IMR-90 (cell line): ENCODE measurements at regions not wholly inside any gene's neighbourhood (a gene's known extent, or its start where the extent isn't known, plus 50 kb on each side); places are given as distances from the start of the nearest gene placed in this dataset.

Source experiments
- ATAC-seq: fragments of 200-7000 bp; cut with Tn5 transposase; 2 replicates; pipeline ENCODE4 v1.9.1; 2020; ENCODE audit warnings: low read depth, mild to moderate bottlenecking, moderate library complexity
- BruUV-seq: library from RNA; stranded (reverse); fragments of 400-500 nt; replicated peaks from 2 replicates; lab custom pipeline; 2021; lab: Mats Ljungman, UMichigan
- CTCF ChIA-PET: fragments of 300-600 bp; formaldehyde crosslinking; extraction: SDS; loops from one replicate; lab custom pipeline; 2021; ENCODE audit warnings: antibody characterized with exemption; lab: Yijun Ruan, JAX
- POLR2A ChIA-PET: fragments of 300-600 bp; sonication (Branson Sonifier 250); formaldehyde crosslinking; loops from one replicate; lab custom pipeline; 2022; ENCODE audit warnings: antibody characterized with exemption; ENCODE audit not compliant: unreplicated experiment; lab: Charles Lee
- DNase-seq: peaks from one replicate; pipeline ENCODE4 v3.0.0; 2013
- H2AFZ ChIP-seq: replicated peaks from 2 replicates; pipeline ENCODE3; 2013; ENCODE audit warnings: low read length, mild to moderate bottlenecking; ENCODE audit not compliant: poor library complexity
- H2AK5ac ChIP-seq: 2 replicates; pipeline ENCODE4 v1.6.1; 2013; ENCODE audit warnings: low read depth, low read length, inconsistent platforms
- H2AK9ac ChIP-seq: replicated peaks from 2 replicates; pipeline ENCODE3; 2013; ENCODE audit warnings: mild to moderate bottlenecking, low read depth, low read length, moderate library complexity; ENCODE audit not compliant: poor library complexity
- H2BK120ac ChIP-seq: 2 replicates; pipeline ENCODE4 v1.6.1; 2013; ENCODE audit warnings: low read depth, low read length, inconsistent platforms
- H2BK15ac ChIP-seq: 3 replicates; pipeline ENCODE4 v1.6.1; 2013; ENCODE audit warnings: low read depth, low read length, inconsistent platforms
- H2BK20ac ChIP-seq: 2 replicates; pipeline ENCODE4 v1.6.1; 2013; ENCODE audit warnings: low read depth, mild to moderate bottlenecking, inconsistent platforms, low read length, moderate library complexity
- H2BK5ac ChIP-seq: 2 replicates; pipeline ENCODE4 v1.6.1; 2013; ENCODE audit warnings: mild to moderate bottlenecking, low read depth, low read length, inconsistent platforms; ENCODE audit not compliant: poor library complexity, severe bottlenecking
- H3K14ac ChIP-seq: replicated peaks from 2 replicates; pipeline ENCODE4 v1.6.1; 2013; ENCODE audit warnings: low read depth, low read length, inconsistent platforms
- H3K18ac ChIP-seq: 2 replicates; pipeline ENCODE4 v1.6.1; 2013; ENCODE audit warnings: low read depth, low read length, control low read depth
- H3K23ac ChIP-seq: 2 replicates; pipeline ENCODE4 v1.6.1; 2013; ENCODE audit warnings: low read depth, low read length, inconsistent platforms
- H3K27ac ChIP-seq: 2 replicates; pipeline ENCODE4 v1.5.1; 2013; ENCODE audit warnings: mild to moderate bottlenecking, control low read depth, low read length; ENCODE audit not compliant: insufficient read depth
- H3K27me3 ChIP-seq: 2 replicates; pipeline ENCODE4 v1.6.1; 2013; ENCODE audit warnings: low read length; ENCODE audit not compliant: control insufficient read depth, insufficient read depth
- H3K36me3 ChIP-seq: 2 replicates; pipeline ENCODE4 v1.6.1; 2013; ENCODE audit warnings: low read length, mixed read lengths; ENCODE audit not compliant: control insufficient read depth, insufficient read depth
- H3K4ac ChIP-seq: 2 replicates; pipeline ENCODE4 v1.6.1; 2013; ENCODE audit warnings: low read depth, low read length, inconsistent platforms
- H3K4me1 ChIP-seq: 2 replicates; pipeline ENCODE4 v1.6.1; 2013; ENCODE audit warnings: low read length, mixed read lengths; ENCODE audit not compliant: control insufficient read depth, insufficient read depth
- H3K4me2 ChIP-seq: 2 replicates; pipeline ENCODE4 v1.6.1; 2013; ENCODE audit warnings: low read depth, mild to moderate bottlenecking, control low read depth, low read length, moderate library complexity
- H3K4me3 ChIP-seq: 2 replicates; pipeline ENCODE4 v1.5.1; 2013; ENCODE audit warnings: low read depth, mild to moderate bottlenecking, control low read depth, low read length, moderate library complexity; ENCODE audit not compliant: insufficient read depth
- H3K56ac ChIP-seq: 2 replicates; pipeline ENCODE4 v1.6.1; 2013; ENCODE audit warnings: low read length, inconsistent platforms; ENCODE audit not compliant: insufficient read depth; ENCODE audit errors: extremely low read depth
- H3K79me1 ChIP-seq, 2 experiments: 2 replicates each; pipeline ENCODE4 v1.6.1; 2013; ENCODE audit warnings: low read length in 2 of 2, inconsistent platforms in 1 of 2, low read depth in 1 of 2
- H3K9ac ChIP-seq: 2 replicates; pipeline ENCODE4 v1.6.1; 2013; ENCODE audit warnings: low read depth, low read length, control low read depth
- H3K9me1 ChIP-seq: 2 replicates; pipeline ENCODE4 v1.6.1; 2013; ENCODE audit warnings: low read length, inconsistent platforms; ENCODE audit not compliant: insufficient read depth
- H3K9me3 ChIP-seq: 2 replicates; pipeline ENCODE4 v1.6.1; 2013; ENCODE audit warnings: low read length; ENCODE audit not compliant: control insufficient read depth, insufficient read depth
- H4K20me1 ChIP-seq: 2 replicates; pipeline ENCODE4 v1.6.1; 2013; ENCODE audit warnings: low read length, inconsistent platforms; ENCODE audit not compliant: insufficient read depth
- H4K5ac ChIP-seq: 2 replicates; pipeline ENCODE4 v1.6.1; 2013; ENCODE audit warnings: mild to moderate bottlenecking, low read depth, low read length, control low read depth
- H4K8ac ChIP-seq, 2 experiments: 2 replicates each; pipeline ENCODE4 v1.6.1; 2013; ENCODE audit warnings: low read depth in 2 of 2, low read length in 2 of 2, control low read depth in 1 of 2, inconsistent platforms in 1 of 2
- H4K91ac ChIP-seq: 2 replicates; pipeline ENCODE4 v1.6.1; 2013; ENCODE audit warnings: low read depth, low read length, inconsistent platforms; ENCODE audit not compliant: insufficient read depth
- CHD1 ChIP-seq: IDR thresholded peaks from 2 replicates; pipeline ENCODE4 v1.6.1; 2012; ENCODE audit warnings: low read depth, low read length, improper control_type of control experiment
- CTCF ChIP-seq: conservative IDR thresholded peaks from 2 replicates; pipeline ENCODE4 v1.5.1; 2012; ENCODE audit warnings: mild to moderate bottlenecking, low read depth, low read length, improper control_type of control experiment
- RAD21 ChIP-seq: IDR thresholded peaks from 2 replicates; pipeline ENCODE4 v1.6.1; 2012; ENCODE audit warnings: low read length, improper control_type of control experiment
- SMC3 ChIP-seq: fragments of 150-350 bp; IDR thresholded peaks from 2 replicates; pipeline ENCODE4 v1.6.1; 2016; ENCODE audit warnings: low read depth, mild to moderate bottlenecking, antibody characterized with exemption, low read length, moderate library complexity
- dilution Hi-C: fragments of 300-500 bp; cut with HindIII; formaldehyde crosslinking; loops from one replicate; pipeline ENCODE4 v1.14.3; 2018; ENCODE audit warnings: low sequenced_read_pairs; ENCODE audit not compliant: unreplicated experiment
- in situ Hi-C: fragments of 300-500 bp; cut with MboI; formaldehyde crosslinking; loops from 3 replicates; pipeline ENCODE4 v1.14.3; 2019; ENCODE audit warnings: low sequenced_read_pairs, inconsistent platforms, mixed read lengths
- intact Hi-C: fragments of 100-400 bp; cut with micrococcal nuclease; formaldehyde crosslinking; loops from 2 replicates; pipeline ENCODE4 v1.10.0; 2022

GRCh38 chr12:87920139-87920538, 109.1 kb downstream of the C12orf50 start:
- Histone ChIP-seq H2AK9ac (no peak overlapping the region), H4K5ac (no peak overlapping the region), H3K23ac (no peak overlapping the region), H3K4me1 (peaks cover 4% of the 10 kb centered on the region; the same call in 1 of the 2 replicates), H3K4me2 (no peak overlapping the region), H2BK20ac (no peak overlapping the region), H3K4me3 (no peak overlapping the region), H2AK5ac (no peak overlapping the region), H2BK120ac (no peak overlapping the region), H2AFZ (no peak overlapping the region), H3K4ac (no peak overlapping the region), H3K27me3 (no peaks in the 10 kb centered on the region), H3K9me3 (no peaks in the 10 kb centered on the region), H3K18ac (no peak overlapping the region), H3K79me1 (no peaks in the 10 kb centered on the region), H3K9ac (no peak overlapping the region), H3K14ac (no peak overlapping the region), H3K56ac (no peak overlapping the region), H2BK5ac (no peak overlapping the region), H3K27ac (no peak overlapping the region), H4K8ac (no peak overlapping the region), H4K20me1 (no peaks in the 10 kb centered on the region), H2BK15ac (no peak overlapping the region), H3K36me3 (no peaks in the 10 kb centered on the region), H4K91ac (no peak overlapping the region), H3K9me1 (no peaks in the 10 kb centered on the region)
- no peak for ATAC-seq
- in situ Hi-C loops (no loop called here), intact Hi-C loops (no loop called here), dilution Hi-C loops (no loop called here)
- ChIA-PET CTCF (interaction anchor here (0.7 kb wide), 1 partner anchor 130 kb away, joined by 4 read pairs; no protein-coding TSS in a partner anchor), POLR2A (no interaction called here)
- DNase-seq = no peak
- TF ChIP-seq CTCF (no peak), CHD1 (no peak), RAD21 (no peak), SMC3 (no peak)
- no TSS peak for BruUV-seq
